ENCODE measurements at regions not wholly inside any gene's neighbourhood (a gene's known extent, or its start where the extent isn't known, plus 50 kb on each side); places are given as distances from the start of the nearest gene placed in this dataset.

- TF ChIP-seq CBX8 (IDR thresholded peaks at IDR 0.05; ENCODE audit: borderline replicate concordance, extremely low read depth, low read depth, low read length, poor library complexity, severe bottlenecking) (no peak), FOXJ3 (CRISPR knock-in tag; IDR thresholded peaks at IDR 0.05) (no peak), GTF2E2 (tag; IDR thresholded peaks at IDR 0.05) (0 out of 2 replicates have a peak, but pooled peaks have one; percentile 68)
These were observed 131.6 kb downstream of the GLUL start (continued) for GRCh38 chr1:182259968-182260367.

GRCh38 chr1:182259229-182259872 is 132.2 kb downstream of the GLUL start:
- H3K9ac ChIP-seq (ENCODE audit: insufficient read depth in 1 of 2, low read depth in 2 of 2, low read length in 2 of 2): peak overlapping the region; percentile 53 to 75; a peak in 3 of 4 replicates
- CTCF ChIA-PET (ENCODE audit: low intra/inter-chr PET ratio): no interaction called here
- H3K27me3 ChIP-seq (ENCODE audit: control insufficient read depth in 2 of 2, insufficient read depth in 2 of 2, low read length in 2 of 2): no peaks in the 10 kb centered on the region
- ATAC-seq (peak; percentile 68), DNase-seq (ENCODE audit: extremely low read depth in 1 of 4, low spot score in 3 of 4) (peak; percentile 50 to 87 (median 66)), FAIRE-seq (peak; percentile 81)
- no peaks in the 10 kb centered on the region for H3K9me3 ChIP-seq (replicated peaks; ENCODE audit: control insufficient read depth, insufficient read depth, low read depth, low read length)
- peaks cover 35 to 47% of the 10 kb centered on the region in 2 experiments for H3K4me1 ChIP-seq (replicated peaks in 1 of 2; ENCODE audit: control insufficient read depth in 2 of 2, insufficient read depth in 2 of 2, low read length in 2 of 2)
- no peak overlapping the region for H3K4me3 ChIP-seq
- H2AFZ ChIP-seq (ENCODE audit: low read depth, low read length): peak overlapping the region; percentile 94
- H3K27ac ChIP-seq (ENCODE audit: extremely low read depth, low read depth, low read length): peak overlapping the region; percentile 77
- intact Hi-C loops (cut with micrococcal nuclease): no loop called here
- H3K4me2 ChIP-seq (ENCODE audit: insufficient read depth, low read length): peak overlapping the region; percentile 24
- 15% methylated on average over 4 of the region's 4 CpGs for WGBS (ENCODE audit: insufficient coverage, low coverage, missing lambda C conversion rate)
- no TSS peak for BruUV-seq (replicated peaks)
- POLR2A ChIA-PET: interaction anchor here (0.6 to 2.4 kb wide), 4 partner anchors 8 to 114 kb away, joined by 3 to 7 read pairs (median 4); no protein-coding TSS in a partner anchor
- no peaks in the 10 kb centered on the region for H3K36me3 ChIP-seq (ENCODE audit: control insufficient read depth, insufficient read depth, low read length)
- H3K9me1 ChIP-seq (ENCODE audit: control insufficient read depth, insufficient read depth, low read length): no peaks in the 10 kb centered on the region
- H4K20me1 ChIP-seq (replicated peaks; ENCODE audit: control insufficient read depth, insufficient read depth, low read length): no peaks in the 10 kb centered on the region
- H3K79me2 ChIP-seq (ENCODE audit: control insufficient read depth, insufficient read depth, low read length): no peaks in the 10 kb centered on the region
- in situ Hi-C loops (cut with MboI): no loop called here
- no peak for TF ChIP-seq ZSCAN29 (IDR thresholded peaks at IDR 0.05)
- peak; percentile 77; the same call in 1 of the 2 replicates for TF ChIP-seq HSF4 (CRISPR knock-in tag; IDR thresholded peaks at IDR 0.05; ENCODE audit: borderline replicate concordance)
- no peak for TF ChIP-seq HDAC1 (IDR thresholded peaks at IDR 0.05)
- TF ChIP-seq ZNF407 (IDR thresholded peaks at IDR 0.05; ENCODE audit: low read depth): no peak
- TF ChIP-seq MTA1 (IDR thresholded peaks at IDR 0.05; ENCODE audit: borderline replicate concordance): 0 out of 2 replicates have a peak, but pooled peaks have one; percentile 28
- no peak for TF ChIP-seq HOXB6 (CRISPR knock-in tag; IDR thresholded peaks at IDR 0.05; ENCODE audit: borderline replicate concordance)
- no peak for TF ChIP-seq SNRNP70 (optimal IDR thresholded peaks at IDR 0.05; ENCODE audit: low read depth, low read length)
- no peak; the same call in 1 of the 2 replicates for TF ChIP-seq JUND (IDR thresholded peaks at IDR 0.05; ENCODE audit: borderline replicate concordance, low read depth, low read length)
- peak; percentile 81; the same call in 2 of the 3 replicates for TF ChIP-seq JUND (tag; IDR thresholded peaks at IDR 0.05; ENCODE audit: borderline replicate concordance, low read depth, low read length)
- peak; percentile 90 for TF ChIP-seq ZNF197 (CRISPR knock-in tag; IDR thresholded peaks at IDR 0.05; ENCODE audit: low read depth)

Data from K562 (cell line).